RWPE1 (cell line): ENCODE measurements at regions not wholly inside any gene's neighbourhood (a gene's known extent, or its start where the extent isn't known, plus 50 kb on each side); places are given as distances from the start of the nearest gene placed in this dataset.

Experiments used
- CTCF ChIA-PET: fragments of 350-600 bp; sonication (Branson Sonifier 250); formaldehyde crosslinking; extraction: SDS; loops from one replicate; lab custom pipeline; 2021; lab: Yijun Ruan, JAX
- POLR2A ChIA-PET: fragments of 400-600 bp; formaldehyde crosslinking; extraction: SDS; loops from one replicate; lab custom pipeline; 2020; ENCODE audit warnings: antibody characterized with exemption; ENCODE audit not compliant: low non-redundant PET; lab: Yijun Ruan, JAX
- DNase-seq: peaks from one replicate; pipeline ENCODE4 v3.0.0; 2012; ENCODE audit warnings: low spot score
- H3K27ac ChIP-seq: fragments of 450-650 bp; 2 replicates; pipeline ENCODE4 v1.5.1; 2017
- TF ChIP-seq, protein P1 (sequence below): fragments of 450-650 bp; conservative IDR thresholded peaks from 2 replicates; pipeline ENCODE4 v1.5.1; 2017; ENCODE audit warnings: low read depth, mild to moderate bottlenecking

DNA sequence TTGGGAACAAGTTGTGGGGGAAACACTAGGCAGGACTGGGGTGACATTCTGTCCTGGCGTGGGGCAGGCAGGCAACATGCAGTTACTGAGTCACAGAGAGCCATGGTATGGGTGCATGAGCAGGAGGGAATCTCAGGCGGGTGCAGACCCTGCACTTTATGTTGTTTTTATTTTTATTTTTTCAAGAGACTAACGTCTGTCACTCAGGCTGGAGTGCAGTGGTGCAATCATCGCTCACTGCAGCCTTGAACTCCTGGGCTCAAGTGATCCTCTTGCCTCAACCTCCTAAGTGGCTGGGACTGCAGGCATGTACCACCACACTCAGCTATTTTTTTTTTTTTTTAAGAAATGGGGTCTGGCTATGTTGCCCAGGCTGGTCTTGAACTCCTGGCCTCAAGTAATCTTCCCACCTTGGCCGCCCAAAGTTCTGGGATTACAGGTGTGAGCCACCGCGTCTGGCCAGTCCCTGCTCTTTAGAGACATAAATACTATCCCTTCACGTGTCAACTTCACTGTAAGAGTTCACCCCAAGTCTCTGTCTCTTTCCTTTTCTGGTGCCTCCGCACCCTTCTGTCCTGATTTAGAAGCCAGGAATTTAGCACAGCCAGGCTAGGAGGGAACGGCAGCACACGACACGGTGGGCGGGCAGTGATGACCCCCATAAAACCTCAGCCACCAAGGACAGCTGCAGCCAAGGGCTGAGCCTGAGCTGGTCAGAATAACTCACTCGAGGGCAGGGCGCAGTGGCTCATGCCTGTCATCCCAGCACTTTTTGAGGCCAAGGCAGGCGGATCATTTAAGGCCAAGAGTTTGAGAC is 72.8 kb upstream of the IQSEC1 start:
- TF ChIP-seq, protein P1, sequence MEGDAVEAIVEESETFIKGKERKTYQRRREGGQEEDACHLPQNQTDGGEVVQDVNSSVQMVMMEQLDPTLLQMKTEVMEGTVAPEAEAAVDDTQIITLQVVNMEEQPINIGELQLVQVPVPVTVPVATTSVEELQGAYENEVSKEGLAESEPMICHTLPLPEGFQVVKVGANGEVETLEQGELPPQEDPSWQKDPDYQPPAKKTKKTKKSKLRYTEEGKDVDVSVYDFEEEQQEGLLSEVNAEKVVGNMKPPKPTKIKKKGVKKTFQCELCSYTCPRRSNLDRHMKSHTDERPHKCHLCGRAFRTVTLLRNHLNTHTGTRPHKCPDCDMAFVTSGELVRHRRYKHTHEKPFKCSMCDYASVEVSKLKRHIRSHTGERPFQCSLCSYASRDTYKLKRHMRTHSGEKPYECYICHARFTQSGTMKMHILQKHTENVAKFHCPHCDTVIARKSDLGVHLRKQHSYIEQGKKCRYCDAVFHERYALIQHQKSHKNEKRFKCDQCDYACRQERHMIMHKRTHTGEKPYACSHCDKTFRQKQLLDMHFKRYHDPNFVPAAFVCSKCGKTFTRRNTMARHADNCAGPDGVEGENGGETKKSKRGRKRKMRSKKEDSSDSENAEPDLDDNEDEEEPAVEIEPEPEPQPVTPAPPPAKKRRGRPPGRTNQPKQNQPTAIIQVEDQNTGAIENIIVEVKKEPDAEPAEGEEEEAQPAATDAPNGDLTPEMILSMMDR, result no peak
- DNase-seq, result no peak
- ChIA-PET CTCF (interaction anchor here (0.5 to 0.7 kb wide), 2 partner anchors 11 to 378 kb away, joined by 4 read pairs; no protein-coding TSS in a partner anchor), POLR2A (no interaction called here)
- H3K27ac ChIP-seq, result no peak overlapping the region

DNA sequence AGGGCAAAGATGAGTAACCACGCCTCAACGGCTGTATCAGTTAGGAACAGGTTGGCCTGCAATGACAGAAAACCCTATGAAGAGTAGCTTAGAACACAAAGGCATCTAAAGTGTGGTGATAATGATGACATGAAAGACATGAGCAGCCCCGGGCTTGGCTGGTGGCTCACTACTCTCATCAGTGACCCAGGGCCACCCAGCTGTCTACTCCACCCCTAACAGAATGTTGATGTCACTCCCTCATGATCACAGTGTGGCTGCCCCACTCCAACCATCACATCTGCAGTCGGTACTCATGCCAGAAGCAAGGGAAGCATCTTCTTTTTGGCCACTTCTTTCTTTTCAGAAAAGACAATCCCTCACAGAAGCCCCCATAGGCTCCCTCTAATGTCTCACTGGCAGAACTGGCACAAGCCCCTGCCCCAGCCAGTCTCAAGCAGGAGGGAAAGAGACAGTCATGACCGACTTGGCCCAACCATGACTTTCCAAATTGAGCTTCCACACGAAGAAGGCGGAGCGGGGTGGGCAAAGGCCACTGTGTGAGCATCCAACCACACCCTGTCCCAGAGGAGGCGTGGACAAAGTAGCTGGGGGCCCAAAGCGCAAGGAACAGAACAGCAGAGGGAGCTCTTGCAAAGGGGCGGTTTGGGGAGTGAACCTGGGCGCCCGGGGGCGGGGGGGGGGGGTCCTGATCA is 72.0 kb upstream of the IQSEC1 start:
- ChIA-PET POLR2A (no interaction called here), CTCF (interaction anchor here (0.5 kb wide), 1 partner anchor 10 kb away, joined by 4 read pairs; no protein-coding TSS in a partner anchor)
- no peak overlapping the region for H3K27ac ChIP-seq
- TF ChIP-seq, protein P1, result no peak
- no peak for DNase-seq

DNA sequence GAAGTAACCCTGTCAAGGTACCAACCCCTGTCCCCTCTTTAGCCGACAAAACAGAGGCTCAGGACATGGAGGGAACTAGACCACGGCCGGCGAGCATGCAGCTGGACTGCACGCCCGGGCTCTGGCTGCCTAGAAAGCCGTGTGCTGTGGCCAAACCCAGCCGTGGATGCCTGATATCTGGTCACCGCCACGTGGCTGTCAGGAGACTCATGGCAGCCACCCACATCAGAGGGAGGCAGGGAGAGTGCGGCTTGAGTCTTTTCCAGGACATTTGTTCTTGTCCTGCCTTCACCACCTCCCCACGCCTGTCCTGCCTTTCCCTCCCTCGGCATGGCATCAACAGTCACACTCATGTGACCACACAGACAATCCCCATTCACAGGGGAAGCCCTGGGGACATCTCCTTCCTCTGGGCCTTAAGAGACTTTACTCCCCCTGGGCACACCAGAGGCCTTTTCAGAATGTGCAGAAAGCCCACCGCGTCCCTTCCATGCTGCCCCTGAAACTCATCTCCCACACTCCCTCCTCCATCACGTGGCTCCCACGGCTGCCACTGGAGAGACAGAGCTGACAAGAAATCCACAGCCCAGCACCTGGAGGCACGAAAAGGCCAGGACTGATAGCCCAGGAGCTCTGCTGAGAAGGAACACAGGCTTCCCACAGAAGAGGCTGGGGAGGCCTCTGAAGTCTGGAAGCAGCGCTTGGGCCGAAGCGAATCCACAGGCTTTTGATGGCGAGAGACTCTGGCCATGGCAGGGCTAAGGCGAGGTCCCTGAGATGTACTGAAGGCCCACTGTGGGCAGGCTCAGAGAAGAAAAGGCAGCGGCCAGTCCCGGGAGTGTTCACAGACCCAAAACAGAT is 71.2 kb upstream of the IQSEC1 start:
- CTCF ChIA-PET, result no interaction called here
- POLR2A ChIA-PET, result no interaction called here

DNA sequence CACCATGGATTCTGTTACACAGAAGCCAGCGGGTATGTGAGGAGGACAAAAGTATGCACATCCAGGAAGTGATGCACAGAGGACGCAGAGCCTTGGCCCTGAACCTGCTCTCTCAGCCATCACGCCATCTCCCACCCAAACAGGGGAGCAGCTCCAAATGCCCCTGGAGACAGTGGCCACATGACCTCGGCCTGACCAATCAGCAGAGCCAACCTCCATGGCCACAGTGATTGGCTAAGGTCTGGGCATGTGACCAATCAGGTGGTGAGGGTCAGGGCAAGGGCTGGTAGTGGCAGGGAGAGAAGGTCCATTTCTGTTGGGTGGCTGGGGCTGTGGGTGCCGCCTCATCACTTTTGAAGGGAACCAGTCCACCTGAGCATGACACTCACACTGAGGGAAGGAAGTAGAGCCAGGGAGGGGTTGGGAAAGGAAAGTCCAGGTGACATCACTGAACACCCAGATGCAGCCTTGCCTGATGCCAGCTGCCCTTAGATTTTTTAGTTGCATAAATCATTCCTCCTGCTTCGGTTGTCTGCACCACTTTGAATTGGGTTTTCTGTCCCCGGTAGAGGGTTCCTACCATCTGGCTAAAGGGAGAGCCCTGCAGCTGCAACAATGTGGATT is 70.3 kb upstream of the IQSEC1 start:
- no peak overlapping the region for H3K27ac ChIP-seq
- no peak for DNase-seq
- CTCF ChIA-PET, result no interaction called here
- TF ChIP-seq, protein P1, result no peak
- POLR2A ChIA-PET, result no interaction called here

More for the DNA sequence above, 71.2 kb upstream of the IQSEC1 start:
- DNase-seq, result no peak
- TF ChIP-seq, protein P1, result no peak
- no peak overlapping the region for H3K27ac ChIP-seq

DNA sequence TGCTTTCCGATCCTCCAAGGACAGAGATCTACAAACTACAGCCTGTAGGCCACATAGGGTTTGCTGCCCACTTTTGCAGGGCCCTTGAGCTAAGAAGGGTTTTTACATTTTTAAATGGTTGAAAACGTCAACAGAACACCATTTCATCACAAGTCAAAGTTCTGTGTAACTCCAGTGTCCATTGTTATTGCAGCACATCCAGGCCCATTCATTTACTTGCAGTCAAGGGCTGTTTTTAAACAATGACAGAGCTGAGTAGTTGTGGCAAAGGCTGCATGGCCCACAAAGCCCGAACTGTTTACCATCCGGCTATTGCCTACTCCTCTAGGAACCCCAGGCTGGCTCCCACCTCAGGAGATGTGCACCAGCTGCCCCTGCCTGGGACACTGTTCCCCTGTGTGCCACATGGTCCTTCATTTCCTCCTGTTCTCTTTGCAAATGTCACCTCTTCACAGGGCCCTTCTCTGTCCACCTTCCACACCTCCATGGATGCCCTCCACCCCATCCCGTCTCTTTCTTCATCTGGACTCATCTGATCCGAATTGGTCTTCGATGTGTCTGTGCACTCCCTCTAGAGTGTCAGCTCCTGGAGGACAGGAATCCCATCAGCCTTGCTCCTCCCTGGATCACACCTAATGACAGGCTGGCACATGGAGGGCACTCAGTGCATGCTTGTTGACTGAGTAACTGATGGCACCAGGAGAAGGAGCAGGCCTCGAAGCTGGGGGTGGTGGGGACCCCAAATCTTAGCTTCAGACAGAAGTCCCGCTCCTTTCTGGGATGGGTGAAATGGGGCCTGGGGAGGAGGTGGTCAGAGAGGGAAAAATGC is 69.5 kb upstream of the IQSEC1 start:
- CTCF ChIA-PET, result no interaction called here
- H3K27ac ChIP-seq, result no peak overlapping the region
- POLR2A ChIA-PET, result no interaction called here
- TF ChIP-seq, protein P1, result no peak
- no peak for DNase-seq
